ENCODE measurements at regions not wholly inside any gene's neighbourhood (a gene's known extent, or its start where the extent isn't known, plus 50 kb on each side); places are given as distances from the start of the nearest gene placed in this dataset.
A peak's percentile ranks its signal among the peaks of the same experiment; 100 is the strongest.

GRCh38 chr14:83972631-83973030, 1557.3 kb upstream of the FLRT2 start:
- no peaks in the 10 kb centered on the region for H3K9me3 ChIP-seq
- WGBS, 2 donors: 75 to 82% methylated on average over 3 of the region's 3 CpGs

GRCh38 chr14:83974647-83975163, 1555.2 kb upstream of the FLRT2 start:
- H3K27ac ChIP-seq: peak overlapping the region in 2 of 4 donors; percentile 51 to 62
- H3K9me3 ChIP-seq: no peaks in the 10 kb centered on the region
- H3K4me3 ChIP-seq: no peak overlapping the region
- intact Hi-C loops (cut with DNase I): no loop called here
- TF ChIP-seq EP300 (IDR thresholded peaks at IDR 0.05) (no peak), POLR2A (IDR thresholded peaks at IDR 0.05) (no peak), POLR2AphosphoS5 (IDR thresholded peaks at IDR 0.05) (no peak)
- TF ChIP-seq, protein P1, sequence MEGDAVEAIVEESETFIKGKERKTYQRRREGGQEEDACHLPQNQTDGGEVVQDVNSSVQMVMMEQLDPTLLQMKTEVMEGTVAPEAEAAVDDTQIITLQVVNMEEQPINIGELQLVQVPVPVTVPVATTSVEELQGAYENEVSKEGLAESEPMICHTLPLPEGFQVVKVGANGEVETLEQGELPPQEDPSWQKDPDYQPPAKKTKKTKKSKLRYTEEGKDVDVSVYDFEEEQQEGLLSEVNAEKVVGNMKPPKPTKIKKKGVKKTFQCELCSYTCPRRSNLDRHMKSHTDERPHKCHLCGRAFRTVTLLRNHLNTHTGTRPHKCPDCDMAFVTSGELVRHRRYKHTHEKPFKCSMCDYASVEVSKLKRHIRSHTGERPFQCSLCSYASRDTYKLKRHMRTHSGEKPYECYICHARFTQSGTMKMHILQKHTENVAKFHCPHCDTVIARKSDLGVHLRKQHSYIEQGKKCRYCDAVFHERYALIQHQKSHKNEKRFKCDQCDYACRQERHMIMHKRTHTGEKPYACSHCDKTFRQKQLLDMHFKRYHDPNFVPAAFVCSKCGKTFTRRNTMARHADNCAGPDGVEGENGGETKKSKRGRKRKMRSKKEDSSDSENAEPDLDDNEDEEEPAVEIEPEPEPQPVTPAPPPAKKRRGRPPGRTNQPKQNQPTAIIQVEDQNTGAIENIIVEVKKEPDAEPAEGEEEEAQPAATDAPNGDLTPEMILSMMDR (IDR thresholded peaks at IDR 0.05): no peak
- no peaks in the 10 kb centered on the region for H3K36me3 ChIP-seq
- no peak for DNase-seq
- H3K27me3 ChIP-seq: no peaks in the 10 kb centered on the region
- WGBS, 2 donors: 74 to 77% methylated on average over 5 of the region's 5 CpGs
- peaks cover 0 to 42% (median 32%) of the 10 kb centered on the region in 4 donors for H3K4me1 ChIP-seq

More at GRCh38 chr14:83972631-83973030, 1557.3 kb upstream of the FLRT2 start:
- Histone ChIP-seq H3K4me1 (peaks cover 0 to 45% (median 35%) of the 10 kb centered on the region in 4 donors), H3K27me3 (no peaks in the 10 kb centered on the region), H3K36me3 (no peaks in the 10 kb centered on the region), H3K27ac (no peak overlapping the region), H3K4me3 (no peak overlapping the region)
- DNase-seq: no peak
- no peak for TF ChIP-seq EP300 (IDR thresholded peaks at IDR 0.05)
- no peak for TF ChIP-seq POLR2A (IDR thresholded peaks at IDR 0.05)
- TF ChIP-seq, protein P1 (IDR thresholded peaks at IDR 0.05): no peak
- no peak for TF ChIP-seq POLR2AphosphoS5 (IDR thresholded peaks at IDR 0.05)
- intact Hi-C loops (cut with DNase I): no loop called here

DNA sequence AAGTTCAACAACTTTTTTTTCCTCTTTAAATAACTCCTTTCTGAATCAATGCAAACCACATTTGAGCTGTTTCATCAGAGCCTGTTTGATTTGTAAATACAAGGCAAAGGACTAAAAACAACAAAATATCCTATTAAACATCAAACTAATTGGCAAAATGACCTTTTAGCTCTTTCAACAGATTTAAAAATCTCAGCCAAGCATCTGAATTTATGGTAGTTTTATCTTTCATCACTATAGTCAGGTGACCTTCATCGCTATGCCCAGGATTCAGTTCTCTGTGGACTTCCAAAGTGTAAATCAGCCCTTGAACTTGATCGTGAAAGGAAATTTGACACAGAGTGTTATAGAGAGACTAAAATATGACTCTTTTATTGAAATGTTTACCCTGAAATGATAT, 1554.5 kb upstream of the FLRT2 start:
- intact Hi-C loops (cut with DNase I): no loop called here
- TF ChIP-seq, protein P1 (IDR thresholded peaks at IDR 0.05): no peak
- TF ChIP-seq POLR2A (IDR thresholded peaks at IDR 0.05): no peak
- TF ChIP-seq POLR2AphosphoS5 (IDR thresholded peaks at IDR 0.05): no peak
- no peak for TF ChIP-seq EP300 (IDR thresholded peaks at IDR 0.05)
- no peak for DNase-seq
- no peak overlapping the region for H3K4me3 ChIP-seq
- WGBS, 2 donors: 64 to 70% methylated on average over 2 of the region's 2 CpGs
- H3K27me3 ChIP-seq: no peaks in the 10 kb centered on the region
- no peaks in the 10 kb centered on the region for H3K9me3 ChIP-seq
- peak overlapping the region in 3 of 4 donors; percentile 51 to 62 (median 56) for H3K27ac ChIP-seq
- peaks cover 0 to 36% (median 30%) of the 10 kb centered on the region in 4 donors for H3K4me1 ChIP-seq
- no peaks in the 10 kb centered on the region for H3K36me3 ChIP-seq

DNA sequence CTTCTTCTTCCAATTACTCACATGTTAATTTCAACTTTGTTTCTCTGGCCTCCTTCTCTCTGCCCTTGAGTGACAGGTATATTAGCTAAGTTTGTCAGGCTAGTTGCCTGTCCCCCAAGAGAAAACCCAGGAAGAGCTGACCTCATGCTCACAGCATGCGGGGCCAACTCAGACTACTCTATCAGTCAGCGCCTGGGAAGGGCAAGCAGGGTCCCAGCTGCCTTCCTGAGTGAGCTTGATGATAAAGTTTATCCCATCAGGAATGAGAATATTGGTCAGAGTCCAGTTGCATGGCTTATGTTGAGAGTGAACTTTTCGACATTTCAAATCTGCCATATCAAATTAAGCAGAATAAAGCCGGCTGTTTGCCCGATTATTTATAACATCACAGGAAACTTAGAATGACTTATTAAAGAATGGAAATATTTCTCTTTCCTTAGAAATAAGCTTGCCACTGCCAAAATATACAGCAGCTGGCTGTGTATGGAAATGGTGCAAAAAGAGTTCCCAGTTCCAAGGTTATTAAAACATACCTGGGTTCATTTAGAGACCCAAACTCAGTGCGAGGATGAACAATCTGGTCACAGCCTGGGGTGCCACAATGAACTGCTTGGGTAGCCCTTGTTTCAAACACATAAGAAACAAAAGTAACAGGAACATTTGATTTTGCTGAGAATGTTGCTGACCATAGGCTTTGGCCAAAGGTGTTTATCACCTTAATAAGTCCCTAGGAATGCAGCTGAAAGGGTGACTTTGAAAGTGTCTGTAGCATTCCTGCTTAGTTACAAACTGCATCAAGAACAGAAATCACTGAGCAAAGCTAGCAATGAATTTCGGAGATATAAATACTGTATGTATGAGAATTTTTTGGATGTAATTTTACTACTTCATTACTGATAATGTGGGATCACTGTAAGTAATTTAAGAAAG, 1553.8 kb upstream of the FLRT2 start:
- H3K9me3 ChIP-seq: no peaks in the 10 kb centered on the region
- no peaks in the 10 kb centered on the region for H3K36me3 ChIP-seq
- peak overlapping the region in 3 of 4 donors; percentile 51 to 62 (median 56) for H3K27ac ChIP-seq
- peak; percentile 65 for DNase-seq
- H3K4me3 ChIP-seq: no peak overlapping the region
- TF ChIP-seq, protein P1 (IDR thresholded peaks at IDR 0.05): no peak
- TF ChIP-seq EP300 (IDR thresholded peaks at IDR 0.05) (peak in 2 of 4 donors; percentile 56 to 71), POLR2AphosphoS5 (IDR thresholded peaks at IDR 0.05) (peak; percentile 57 to 94 (median 86)), POLR2A (IDR thresholded peaks at IDR 0.05) (no peak)
- H3K27me3 ChIP-seq: no peaks in the 10 kb centered on the region
- intact Hi-C loops (cut with DNase I): no loop called here
- WGBS, 2 donors: 66 to 68% methylated on average over 7 of the region's 7 CpGs
- H3K4me1 ChIP-seq: peaks cover 0 to 36% (median 30%) of the 10 kb centered on the region in 4 donors

All from sigmoid colon (tissue), 6 donors.